NCI-H128 (cell line): ENCODE measurements at regions not wholly inside any gene's neighbourhood (a gene's known extent, or its start where the extent isn't known, plus 50 kb on each side); places are given as distances from the start of the nearest gene placed in this dataset.
"Not testable (repeated sequence)": the region's sequence is repeated elsewhere in the genome, so short reads cannot be mapped to it uniquely, and the experiment has no call there.

Source experiments
- DNase-seq: peaks from one replicate; lab custom pipeline; 2025; ENCODE audit not compliant: unreplicated experiment; lab: John Stamatoyannopoulos, UW

- DNase-seq, result no peak
These were observed 576.8 kb upstream of the HS3ST1 start for GRCh38 chr4:12005471-12005870.

GRCh38 chr4:11996581-11996980, 567.9 kb upstream of the HS3ST1 start:
- not testable (repeated sequence) for DNase-seq

DNA sequence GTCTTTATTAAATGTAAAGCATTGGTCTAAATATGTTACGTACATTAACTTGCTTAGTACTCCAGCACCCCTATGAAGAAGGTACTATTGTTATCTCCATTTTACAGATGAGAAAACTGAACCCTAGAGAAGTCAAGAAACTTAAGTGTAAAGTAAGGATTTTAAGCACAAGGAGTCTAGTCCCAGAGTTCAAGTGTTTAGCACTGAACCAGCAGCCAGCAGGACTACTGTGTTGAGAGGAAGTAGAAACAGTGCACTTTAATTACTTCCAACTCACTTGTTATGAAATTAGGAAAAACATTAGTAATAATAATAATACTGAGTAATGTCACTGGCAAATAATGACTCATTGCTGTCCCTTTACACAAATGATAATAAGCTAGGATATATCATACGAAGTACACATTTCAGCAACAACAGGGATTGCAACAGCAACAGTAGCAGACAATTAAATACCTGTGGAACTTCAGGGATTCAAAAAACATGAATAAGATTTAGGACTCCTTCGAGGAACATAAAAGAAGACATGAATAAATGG, 548.1 kb upstream of the HS3ST1 start:
- DNase-seq, result no peak

DNA sequence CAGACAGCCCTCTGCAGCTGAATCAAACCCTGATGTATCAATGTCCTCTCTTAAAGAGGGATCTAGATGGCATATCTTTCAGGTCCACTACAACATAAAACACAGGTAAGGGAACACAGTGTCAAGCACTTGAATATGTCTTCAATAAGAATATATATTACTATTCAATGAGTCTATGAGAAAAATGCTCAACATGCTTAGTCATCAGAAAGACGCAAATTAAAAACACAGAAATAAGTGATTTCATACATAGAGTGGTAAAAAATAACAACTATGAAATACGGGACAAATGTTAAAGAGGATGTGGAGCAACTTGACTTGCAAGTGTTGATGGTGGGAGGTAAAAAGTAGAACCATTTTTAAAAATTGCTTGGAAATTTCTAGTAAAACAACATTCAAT, 544.6 kb upstream of the HS3ST1 start:
- DNase-seq, result no peak

- no peak for DNase-seq
These were observed 542.1 kb upstream of the HS3ST1 start for GRCh38 chr4:11970754-11971153.

- DNase-seq, result no peak
These were observed 538.1 kb upstream of the HS3ST1 start for GRCh38 chr4:11966782-11967181.

GRCh38 chr4:11954093-11954492, 525.4 kb upstream of the HS3ST1 start:
- DNase-seq, result no peak

DNA sequence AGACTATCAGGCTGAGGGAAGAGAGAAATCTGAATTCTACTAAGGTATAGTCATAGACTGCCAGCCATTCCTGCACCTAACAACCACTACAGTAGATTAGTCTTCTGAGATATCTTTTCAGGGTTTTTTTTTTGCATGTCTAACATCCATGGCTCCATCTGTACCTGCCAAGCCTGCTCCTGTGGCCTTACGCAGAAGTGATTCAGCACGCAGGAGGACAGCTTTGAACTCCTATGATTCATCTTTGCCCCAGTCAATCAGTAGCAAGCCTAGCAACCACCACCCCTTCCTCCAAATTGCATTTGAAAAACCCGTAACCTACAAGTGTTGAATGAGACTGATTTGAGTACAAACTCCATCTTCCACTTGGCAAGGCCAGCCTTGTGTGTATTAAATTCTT, 520.7 kb upstream of the HS3ST1 start:
- DNase-seq, result no peak

DNA sequence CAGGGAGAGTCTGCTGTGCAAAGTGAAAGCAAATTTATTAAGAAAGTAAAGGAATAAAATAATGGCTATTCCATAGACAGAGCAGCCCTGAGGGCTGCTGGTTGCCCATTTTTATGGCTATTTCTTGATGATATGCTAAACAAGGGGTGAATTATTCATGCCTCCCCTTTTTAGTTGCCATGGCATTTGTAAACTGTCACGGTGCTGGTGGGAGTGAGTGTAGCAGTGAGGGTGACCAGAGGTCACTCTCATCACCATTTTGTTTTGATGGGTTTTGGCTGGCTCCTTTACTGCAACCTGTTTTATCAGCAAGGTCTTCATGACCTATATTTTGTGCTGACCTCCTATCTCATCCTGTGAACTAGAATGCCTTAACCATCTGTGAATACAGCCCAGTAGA, 518.9 kb upstream of the HS3ST1 start:
- DNase-seq, result not testable (repeated sequence)

DNA sequence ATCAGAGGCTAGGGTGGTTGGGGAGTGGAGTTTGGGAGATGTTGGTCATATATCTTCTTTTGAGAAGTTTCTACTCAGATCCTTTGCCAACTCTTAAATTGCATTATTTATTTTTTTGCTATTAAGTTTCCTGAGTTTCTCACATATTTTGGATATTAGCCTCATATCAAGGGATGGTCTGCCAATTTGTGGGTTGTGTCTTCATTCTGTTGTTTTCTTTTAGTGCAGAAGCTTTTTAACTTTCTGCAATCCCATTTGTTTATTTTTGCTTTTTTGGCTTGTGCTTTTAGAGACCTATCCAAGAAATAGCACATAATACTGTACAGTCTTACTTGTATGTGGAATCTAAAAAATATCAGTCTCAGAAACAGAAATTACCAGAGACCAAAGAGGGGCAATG, 509.2 kb upstream of the HS3ST1 start:
- no peak for DNase-seq

DNA sequence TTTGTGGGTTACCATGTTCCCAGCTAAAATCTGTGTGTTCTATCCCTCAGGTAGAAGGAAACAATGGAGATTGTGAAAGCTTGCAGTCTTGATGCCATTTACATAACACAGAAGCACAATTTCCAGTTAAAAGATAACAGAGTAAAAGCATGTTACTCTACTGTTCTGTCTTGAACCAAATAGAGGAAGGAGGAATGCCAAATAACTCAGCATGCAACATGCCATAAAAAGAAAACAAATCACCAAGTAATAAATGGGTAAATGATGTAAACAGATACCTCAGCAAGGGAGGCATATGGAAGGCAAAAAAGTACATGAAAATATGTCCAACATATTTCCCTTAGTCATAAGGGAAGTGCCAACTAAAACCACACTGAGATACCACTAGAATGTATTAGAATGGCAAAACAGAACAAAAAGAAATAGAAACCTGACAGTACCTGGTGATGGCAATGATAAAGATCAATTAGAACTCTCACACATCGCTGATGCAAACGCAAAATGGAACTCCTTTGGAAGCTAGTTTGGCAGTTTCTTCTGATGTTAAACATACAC, 502.6 kb upstream of the HS3ST1 start:
- no peak for DNase-seq

DNA sequence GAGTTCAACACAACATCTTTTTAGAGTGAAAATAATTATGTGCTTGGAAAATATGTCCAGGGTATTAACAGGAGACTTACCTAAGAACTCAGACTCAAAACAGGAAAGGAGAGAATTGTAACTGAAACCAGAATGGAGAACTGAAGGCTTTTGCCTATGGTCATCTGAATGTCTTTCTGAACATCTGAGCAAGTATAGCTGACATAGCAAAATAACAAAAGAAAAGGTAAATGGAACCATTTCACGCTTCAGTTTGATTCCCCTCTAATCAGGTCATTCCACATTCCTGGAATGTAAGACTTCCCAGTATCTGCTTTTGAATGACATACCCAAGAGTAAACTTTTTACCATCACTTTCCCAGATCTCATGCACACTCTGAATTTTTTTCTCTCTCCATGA, 500.4 kb upstream of the HS3ST1 start:
- no peak for DNase-seq

DNA sequence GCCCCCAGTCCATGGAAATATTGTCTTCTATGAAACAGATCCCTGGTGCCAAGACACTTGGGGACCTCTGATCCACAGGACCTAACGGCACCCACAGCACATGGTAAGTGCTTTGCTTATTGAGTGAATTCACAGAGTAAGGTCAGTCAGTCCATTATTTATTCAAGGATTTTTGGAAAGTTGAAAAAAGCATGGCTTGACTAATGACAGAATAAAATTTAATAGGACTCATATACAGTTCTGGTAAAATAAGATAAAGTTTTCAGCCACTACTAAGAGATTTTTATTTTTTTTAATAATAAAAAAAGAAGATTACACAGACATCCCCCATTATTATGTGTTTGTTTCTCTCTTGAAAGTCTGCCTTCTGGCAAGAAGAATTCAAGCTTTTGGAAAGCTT, 490.6 kb upstream of the HS3ST1 start:
- DNase-seq, result no peak

- no peak for DNase-seq
These were observed 485.7 kb upstream of the HS3ST1 start for GRCh38 chr4:11914406-11914805.

DNA sequence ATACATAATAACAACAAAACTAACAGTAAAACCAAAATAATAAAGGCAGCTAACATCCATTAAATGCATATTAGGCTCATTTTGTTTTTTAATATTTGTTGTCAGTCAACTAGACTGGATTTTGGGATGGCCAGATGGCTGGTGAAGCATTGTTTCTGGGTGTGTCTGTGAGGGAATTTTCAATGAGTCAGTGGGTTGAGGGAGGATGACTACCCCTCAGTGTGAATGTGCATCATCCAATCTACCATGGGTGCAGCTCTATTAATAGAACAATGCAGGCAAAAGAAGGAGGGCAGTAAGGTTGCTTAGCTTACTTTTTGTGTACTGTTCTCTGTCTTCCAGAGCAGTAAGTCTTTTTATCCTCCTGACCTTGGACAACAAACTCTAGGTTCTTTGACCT, 484.2 kb upstream of the HS3ST1 start:
- no peak for DNase-seq

DNA sequence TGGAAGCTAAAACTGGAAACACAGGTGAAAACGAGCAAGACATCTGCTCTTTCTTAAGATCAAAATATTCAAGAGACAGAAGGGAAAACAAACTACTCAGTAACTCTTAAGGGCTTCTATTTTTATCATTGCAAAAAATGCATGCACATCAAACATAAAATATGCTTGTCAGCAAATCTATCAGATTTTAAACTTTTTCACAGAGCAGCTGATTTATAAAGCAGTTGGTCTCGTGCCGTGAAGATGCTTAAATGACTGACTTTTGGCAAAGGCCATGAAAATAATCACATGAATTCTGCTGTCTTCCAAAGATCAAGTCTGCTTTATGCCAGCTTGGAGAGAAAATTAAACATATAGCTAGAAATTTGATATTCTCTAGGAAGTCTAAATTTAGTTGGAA, 482.1 kb upstream of the HS3ST1 start:
- no peak for DNase-seq

DNA sequence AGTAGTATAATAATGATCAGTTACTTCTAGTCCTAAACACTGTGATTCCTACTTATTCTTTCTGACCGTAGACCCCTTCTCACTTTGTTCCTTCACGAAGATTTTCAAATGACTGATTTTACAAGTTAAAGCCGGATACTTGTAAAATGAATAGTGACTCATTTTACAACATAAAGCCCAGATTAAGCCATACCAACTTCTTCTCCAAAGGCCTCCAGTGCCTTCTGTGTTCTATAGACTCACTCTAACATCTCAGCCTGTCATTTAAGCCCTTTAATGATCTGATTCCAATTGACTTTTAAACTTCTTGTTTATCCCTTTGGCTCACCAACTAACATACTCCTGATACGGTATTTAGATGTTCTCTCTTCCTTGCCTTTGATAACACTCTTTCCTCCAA, 480.0 kb upstream of the HS3ST1 start:
- no peak for DNase-seq

DNA sequence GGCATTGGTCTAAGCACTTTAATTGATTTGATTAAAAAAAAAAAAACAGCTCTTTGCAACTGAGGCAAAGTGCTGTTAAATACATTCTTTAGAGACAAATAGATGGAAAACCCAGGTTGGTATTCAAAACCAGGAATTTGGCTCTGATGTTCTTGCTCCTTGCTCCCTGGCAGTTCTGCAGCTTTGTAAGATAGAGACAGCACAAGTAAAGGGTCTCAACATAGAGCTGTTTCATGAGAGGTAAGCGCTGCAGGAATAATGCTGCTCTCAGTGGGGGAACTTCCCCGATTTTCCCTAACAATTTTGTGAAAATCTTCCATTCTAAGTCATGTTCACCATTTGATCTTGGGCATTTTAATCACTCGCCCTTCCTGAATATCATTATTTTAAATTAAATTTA, 479.5 kb upstream of the HS3ST1 start:
- no peak for DNase-seq

- DNase-seq, result no peak
These were observed 476.4 kb upstream of the HS3ST1 start for GRCh38 chr4:11904846-11905739.

DNA sequence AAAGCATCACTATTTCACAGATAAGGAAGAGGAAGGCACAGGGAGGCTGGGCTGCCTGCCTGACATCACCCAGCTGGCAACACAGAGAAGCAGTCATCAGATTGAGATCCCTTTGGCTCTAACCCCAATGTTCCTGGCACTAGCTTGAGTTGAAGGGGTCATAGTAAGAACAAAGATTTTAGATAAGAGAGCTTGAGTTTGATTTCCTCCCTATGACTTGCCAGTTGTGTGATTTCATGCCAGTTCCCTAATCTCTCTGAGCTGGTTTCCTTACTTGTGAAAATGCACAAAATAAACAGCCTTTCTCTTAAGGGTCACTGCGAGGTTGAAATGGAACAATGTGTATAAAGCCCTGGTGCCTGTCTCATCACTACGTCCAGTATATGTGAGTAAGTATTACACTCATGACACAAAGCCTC, 475.4 kb upstream of the HS3ST1 start:
- no peak for DNase-seq

DNA sequence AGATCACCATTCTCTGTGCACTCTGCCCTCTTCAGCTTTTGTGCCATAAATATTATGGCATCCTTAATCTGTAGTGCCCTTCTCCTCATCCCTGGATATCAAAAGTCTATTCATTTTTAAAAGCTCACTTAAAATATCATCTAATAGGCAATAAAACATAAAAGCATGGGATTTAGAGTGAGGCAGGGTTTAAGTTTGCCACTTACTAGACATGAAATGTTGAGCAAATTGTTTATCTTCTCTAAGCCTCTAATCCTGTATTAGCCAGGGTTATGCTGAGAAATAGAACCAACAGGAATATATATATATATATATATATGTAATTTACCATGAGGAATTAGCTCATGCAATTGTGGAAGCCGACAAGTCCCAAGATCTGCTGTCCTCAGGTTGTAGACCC, 472.4 kb upstream of the HS3ST1 start:
- DNase-seq, result no peak

DNA sequence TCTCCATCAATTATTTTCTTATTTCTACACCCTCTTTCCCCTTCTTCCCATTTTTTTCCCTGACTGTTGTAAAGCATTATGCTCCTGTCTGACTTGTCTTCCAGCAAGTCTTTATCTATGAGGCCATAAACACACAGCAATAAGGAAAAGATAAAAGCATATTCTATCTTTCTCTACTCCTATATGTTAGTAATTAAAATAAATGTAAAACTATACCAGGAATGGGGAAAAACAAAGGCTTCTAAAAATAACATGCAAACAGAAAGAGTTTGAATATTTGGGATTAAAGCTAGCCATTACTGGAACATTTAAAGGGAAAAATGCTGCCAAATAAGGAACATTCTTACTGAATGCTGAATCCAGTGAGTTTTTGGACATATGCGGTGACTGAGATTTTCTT, 471.7 kb upstream of the HS3ST1 start:
- DNase-seq, result no peak

DNA sequence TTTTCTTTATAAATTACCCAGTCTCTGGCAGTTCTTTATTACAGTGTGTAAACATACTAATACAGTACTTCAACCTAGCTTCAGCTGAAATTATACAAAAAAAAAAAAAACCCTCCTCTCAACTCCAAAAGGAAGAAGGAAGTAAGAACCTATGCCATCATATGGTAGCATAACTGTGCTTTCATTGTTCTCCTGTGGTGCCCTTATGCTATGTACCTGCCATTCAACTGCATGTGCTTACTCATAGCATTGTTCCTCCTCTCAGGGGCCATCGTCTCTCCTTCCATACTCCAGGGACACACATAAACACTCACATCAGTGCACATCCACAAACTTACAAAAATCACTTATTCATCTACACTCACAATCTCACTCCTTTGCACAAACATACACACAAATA, 470.1 kb upstream of the HS3ST1 start:
- DNase-seq, result no peak
